ENCODE measurements at regions not wholly inside any gene's neighbourhood (a gene's known extent, or its start where the extent isn't known, plus 50 kb on each side); places are given as distances from the start of the nearest gene placed in this dataset.

- Histone ChIP-seq H3K9me3 (ENCODE audit: control insufficient read depth, insufficient read depth, low read length) (no peaks in the 10 kb centered on the region), H3K9ac (ENCODE audit: low read depth, low read length) (no peak overlapping the region), H3K27me3 (ENCODE audit: control insufficient read depth, insufficient read depth, low read length) (peaks cover 97% of the 10 kb centered on the region), H3K36me3 (ENCODE audit: control insufficient read depth, insufficient read depth, low read length) (no peaks in the 10 kb centered on the region), H3K4me3 (ENCODE audit: low read depth, low read length) (peak overlapping the region; percentile 39), H3K4me1 (ENCODE audit: control insufficient read depth, insufficient read depth, low read length) (peaks cover 10% of the 10 kb centered on the region)
Measured at GRCh38 chr12:54127538-54128259, 61.1 kb downstream of the SMUG1 start.

GRCh38 chr12:54128416-54128815 is 60.4 kb downstream of the SMUG1 start:
- Histone ChIP-seq H3K9me3 (ENCODE audit: control insufficient read depth, insufficient read depth, low read length) (no peaks in the 10 kb centered on the region), H3K9ac (ENCODE audit: low read depth, low read length) (no peak overlapping the region), H3K4me1 (ENCODE audit: control insufficient read depth, insufficient read depth, low read length) (peaks cover 10% of the 10 kb centered on the region), H3K4me3 (ENCODE audit: low read depth, low read length) (no peak overlapping the region), H3K27me3 (ENCODE audit: control insufficient read depth, insufficient read depth, low read length) (peaks cover 97% of the 10 kb centered on the region), H3K36me3 (ENCODE audit: control insufficient read depth, insufficient read depth, low read length) (no peaks in the 10 kb centered on the region)

- Histone ChIP-seq H3K27me3 (ENCODE audit: control insufficient read depth, insufficient read depth, low read length) (peaks cover 98% of the 10 kb centered on the region), H3K9me3 (ENCODE audit: control insufficient read depth, insufficient read depth, low read length) (no peaks in the 10 kb centered on the region), H3K9ac (ENCODE audit: low read depth, low read length) (no peak overlapping the region), H3K4me3 (ENCODE audit: low read depth, low read length) (no peak overlapping the region), H3K36me3 (ENCODE audit: control insufficient read depth, insufficient read depth, low read length) (no peaks in the 10 kb centered on the region), H3K4me1 (ENCODE audit: control insufficient read depth, insufficient read depth, low read length) (peaks cover 10% of the 10 kb centered on the region)
Measured at GRCh38 chr12:54129028-54129903, 59.5 kb downstream of the SMUG1 start.
